ENCODE measurements at regions not wholly inside any gene's neighbourhood (a gene's known extent, or its start where the extent isn't known, plus 50 kb on each side); places are given as distances from the start of the nearest gene placed in this dataset.
"Not testable (repeated sequence)": the region's sequence is repeated elsewhere in the genome, so short reads cannot be mapped to it uniquely, and the experiment has no call there.

GRCh38 chr2:91498065-91498449, 2806.6 kb downstream of the RPIA start:
- not testable (repeated sequence) for DNase-seq

- DNase-seq, result peak; percentile 59
These were observed 2807.2 kb downstream of the RPIA start for GRCh38 chr2:91498513-91499250.

DNA sequence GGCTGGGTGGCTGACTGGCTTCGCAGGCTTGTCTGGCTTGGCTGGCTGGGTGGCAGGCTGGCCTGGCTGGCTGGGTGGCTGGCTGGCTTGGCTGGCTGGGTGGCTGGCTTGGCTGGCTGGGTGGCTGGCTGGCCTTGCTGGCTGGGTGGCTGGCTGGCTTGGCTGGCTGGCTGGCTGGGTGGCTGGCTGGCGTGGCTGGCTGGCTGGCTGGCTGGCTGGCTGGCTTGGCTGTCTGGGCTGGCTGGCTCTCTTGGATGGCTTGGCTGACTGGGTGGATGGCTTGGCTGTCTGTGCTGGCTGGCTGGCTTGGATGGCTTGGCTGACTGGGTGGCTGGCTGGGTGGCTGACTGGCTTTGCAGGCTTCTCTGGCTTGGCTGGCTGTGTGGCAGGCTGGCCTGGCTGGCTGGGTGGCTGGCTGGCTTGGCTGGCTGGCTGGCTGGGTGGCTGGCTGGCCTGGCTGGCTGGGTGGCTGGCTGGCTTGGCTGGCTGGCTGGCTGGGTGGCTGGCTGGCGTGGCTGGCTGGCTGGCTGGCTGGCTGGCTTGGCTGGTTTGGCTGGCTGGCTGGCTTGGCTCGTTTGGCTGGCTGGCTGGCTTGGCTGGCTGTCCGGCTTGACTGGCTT, 2808.1 kb downstream of the RPIA start:
- peak; percentile 56 for DNase-seq

- peak; percentile 44 for DNase-seq
These were observed 2808.9 kb downstream of the RPIA start for GRCh38 chr2:91500246-91500977.

- DNase-seq, result peak; percentile 47
These were observed 2809.5 kb downstream of the RPIA start for GRCh38 chr2:91500978-91501310.

DNA sequence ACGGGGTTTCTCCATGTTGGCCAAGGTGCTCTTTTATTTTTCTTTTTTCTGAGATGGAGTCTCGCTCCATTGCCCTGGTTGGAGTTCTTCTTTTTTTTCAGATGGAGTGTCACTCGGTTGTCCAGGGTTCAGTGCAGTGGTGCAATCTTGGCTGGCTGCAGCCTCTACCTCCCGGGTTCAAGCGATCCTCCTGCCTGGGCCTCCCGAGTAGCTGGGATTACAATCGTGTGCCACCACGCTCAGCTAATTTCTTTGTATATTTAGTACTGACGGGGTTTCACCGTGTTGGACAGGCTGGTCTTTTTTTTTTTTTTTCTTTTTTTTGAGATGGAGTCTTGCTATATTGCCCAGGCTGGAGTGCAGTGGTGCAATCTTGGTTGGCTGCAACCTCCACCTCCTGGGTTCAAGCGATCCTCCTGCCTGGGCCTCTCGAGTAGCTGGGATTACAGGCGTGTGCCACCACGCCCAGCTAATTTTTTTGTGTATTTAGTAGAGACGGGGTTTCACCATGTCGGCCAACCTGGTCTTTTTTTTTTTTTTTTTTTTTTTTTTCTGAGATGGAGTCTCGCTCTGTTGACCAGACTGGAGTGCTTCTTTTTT, 2810.1 kb downstream of the RPIA start:
- not testable (repeated sequence) for DNase-seq

DNA sequence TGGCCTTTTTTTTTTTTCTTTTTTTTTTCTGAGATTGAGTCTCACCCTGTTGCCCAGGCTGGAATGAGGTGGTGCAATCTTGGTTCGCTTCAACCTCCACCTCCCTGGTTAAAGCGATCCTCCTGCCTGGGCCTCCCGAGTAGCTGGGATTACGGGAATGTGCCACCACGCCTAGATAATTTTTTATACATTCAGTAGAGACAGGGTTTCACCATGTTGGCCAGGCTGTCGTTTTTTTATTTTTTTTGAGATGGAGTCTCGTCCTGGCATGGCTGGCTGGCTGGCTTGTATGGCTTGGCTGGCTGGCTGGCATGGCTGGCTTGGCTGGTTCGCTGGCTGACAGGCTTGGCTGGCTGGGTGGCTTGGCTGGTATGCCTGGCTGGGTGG, 2812.1 kb downstream of the RPIA start:
- not testable (repeated sequence) for DNase-seq

DNA sequence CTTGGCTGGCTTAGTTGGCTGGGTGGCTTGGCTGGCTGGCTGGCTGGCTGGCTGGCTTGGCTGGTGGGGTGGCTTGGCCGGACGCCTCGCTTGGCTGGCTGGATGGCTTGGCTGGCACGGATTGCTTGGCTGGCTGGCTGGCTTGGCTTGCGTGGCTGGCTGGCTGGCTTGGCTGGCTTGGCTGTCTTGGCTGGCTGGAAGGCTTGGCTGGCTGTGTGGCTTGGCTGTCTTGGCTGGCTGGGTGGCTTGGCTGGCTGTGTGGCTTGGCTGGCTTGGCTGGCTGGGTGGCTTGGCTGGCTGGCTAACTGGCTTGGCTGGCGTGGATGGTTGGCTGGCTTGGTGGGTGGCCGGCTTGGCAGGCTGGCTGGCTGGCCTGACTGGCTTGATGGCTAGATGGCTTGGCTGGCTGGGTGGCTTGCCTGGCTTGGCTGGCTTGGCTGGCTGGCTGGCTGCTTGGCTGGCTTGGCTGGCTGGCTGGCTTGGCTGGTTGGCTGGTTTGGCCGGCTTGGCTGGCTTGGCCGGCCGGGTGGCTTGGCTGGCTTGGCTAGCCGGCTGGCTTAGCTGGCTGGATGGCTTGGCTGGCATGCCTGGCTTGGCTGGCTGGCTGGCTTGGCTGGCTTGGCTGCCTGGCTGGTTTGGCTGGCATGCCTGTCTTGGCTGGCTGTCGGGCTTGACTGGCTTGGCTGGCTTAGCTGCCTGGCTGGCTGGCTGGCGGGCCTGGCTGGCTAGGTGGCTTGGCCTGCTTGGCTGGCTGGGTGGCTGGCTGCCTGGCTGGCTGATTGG, 2812.7 kb downstream of the RPIA start:
- DNase-seq, result peak; percentile 28

DNA sequence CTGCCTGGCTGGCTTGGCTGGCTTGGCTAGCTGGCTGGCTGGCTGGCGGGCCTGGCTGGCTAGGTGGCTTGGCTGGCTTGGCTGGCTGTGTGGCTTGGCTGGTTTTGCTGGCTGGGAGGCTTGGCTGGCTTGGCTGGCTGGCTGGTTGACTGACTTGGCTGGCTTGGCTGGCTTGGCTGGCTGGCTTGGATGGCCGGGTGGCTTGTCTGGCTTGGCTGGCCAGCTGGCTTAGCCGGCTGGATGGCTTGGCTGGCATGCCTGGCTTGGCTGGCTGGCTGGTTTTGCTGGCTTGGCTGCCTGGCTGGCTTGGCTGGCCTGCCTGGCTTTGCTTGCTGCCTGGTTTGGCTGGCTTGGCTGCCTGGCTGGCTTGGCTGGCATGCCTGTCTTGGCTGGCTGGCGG, 2817.3 kb downstream of the RPIA start:
- not testable (repeated sequence) for DNase-seq

DNA sequence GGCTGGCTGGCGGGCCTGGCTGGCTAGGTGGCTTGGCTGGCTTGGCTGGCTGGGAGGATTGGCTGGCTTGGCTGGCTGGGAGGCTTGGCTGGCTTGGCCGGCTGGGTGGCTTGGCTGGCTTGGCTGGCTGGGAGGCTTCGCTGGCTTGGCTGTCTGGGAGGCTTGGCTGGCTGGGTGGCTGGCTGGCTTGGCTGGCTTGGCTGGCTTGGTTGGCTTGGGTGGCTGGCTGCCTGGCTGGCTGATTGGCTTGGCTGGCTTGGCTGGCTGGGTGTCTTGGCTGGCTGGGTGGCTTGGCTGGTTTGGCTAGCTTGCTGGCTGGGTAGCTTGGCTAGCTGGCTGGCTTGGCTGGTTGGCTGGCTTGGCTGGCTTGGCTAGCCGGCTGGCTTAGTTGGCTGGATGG, 2817.8 kb downstream of the RPIA start:
- not testable (repeated sequence) for DNase-seq

- DNase-seq, result not testable (repeated sequence)
These were observed 2819.7 kb downstream of the RPIA start for GRCh38 chr2:91511166-91511565.

- not testable (repeated sequence) for DNase-seq
These were observed 2824.5 kb downstream of the RPIA start for GRCh38 chr2:91515966-91516365.

DNA sequence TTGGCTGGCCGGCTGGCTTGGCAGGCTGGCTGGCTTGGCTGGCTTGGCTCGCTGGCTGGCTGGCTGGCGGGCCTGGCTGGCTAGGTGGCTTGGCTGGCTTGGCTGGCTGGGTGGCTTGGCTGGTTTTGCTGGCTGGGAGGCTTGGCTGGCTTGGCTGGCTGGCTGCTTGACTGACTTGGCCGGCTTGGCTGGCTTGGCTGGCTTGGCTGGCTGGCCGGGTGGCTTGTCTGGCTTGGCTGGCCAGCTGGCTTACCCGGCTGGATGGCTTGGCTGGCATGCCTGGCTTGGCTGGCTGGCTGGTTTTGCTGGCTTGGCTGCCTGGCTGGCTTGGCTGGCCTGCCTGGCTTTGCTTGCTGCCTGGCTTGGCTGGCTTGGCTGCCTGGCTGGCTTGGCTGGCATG, 2825.2 kb downstream of the RPIA start:
- DNase-seq, result peak; percentile 22

GRCh38 chr2:91517846-91518245, 2826.4 kb downstream of the RPIA start:
- DNase-seq, result not testable (repeated sequence)

- DNase-seq, result peak; percentile 16
These were observed 2827.0 kb downstream of the RPIA start for GRCh38 chr2:91518361-91518981.

GRCh38 chr2:91519359-91519758, 2827.9 kb downstream of the RPIA start:
- not testable (repeated sequence) for DNase-seq

DNA sequence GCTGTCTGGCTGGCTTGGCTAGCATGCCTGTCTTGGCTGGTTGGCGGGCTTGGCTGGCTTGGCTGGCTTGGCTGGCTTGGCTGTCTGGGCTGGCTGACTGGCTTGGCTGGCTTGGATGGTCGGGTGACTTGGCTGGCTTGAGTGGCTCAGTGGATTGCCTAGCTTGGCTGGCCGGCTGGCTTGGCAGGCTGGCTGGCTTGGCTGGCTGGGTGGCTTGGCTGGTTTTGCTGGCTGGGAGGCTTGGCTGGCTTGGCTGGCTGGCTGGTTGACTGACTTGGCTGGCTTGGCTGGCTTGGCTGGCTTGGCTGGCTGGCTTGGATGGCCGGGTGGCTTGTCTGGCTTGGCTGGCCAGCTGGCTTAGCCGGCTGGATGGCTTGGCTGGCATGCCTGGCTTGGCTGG, 2828.4 kb downstream of the RPIA start:
- not testable (repeated sequence) for DNase-seq

GRCh38 chr2:91520523-91520922, 2829.1 kb downstream of the RPIA start:
- DNase-seq, result not testable (repeated sequence)

- not testable (repeated sequence) for DNase-seq
These were observed 2829.6 kb downstream of the RPIA start for GRCh38 chr2:91520972-91521535.

GRCh38 chr2:91521944-91522343, 2830.5 kb downstream of the RPIA start:
- DNase-seq, result not testable (repeated sequence)

- DNase-seq, result not testable (repeated sequence)
These were observed 2831.4 kb downstream of the RPIA start for GRCh38 chr2:91522877-91523276.

GRCh38 chr2:91523751-91524150, 2832.3 kb downstream of the RPIA start:
- DNase-seq, result not testable (repeated sequence)

All from islet precursor cell (in vitro differentiated cells).